OCI-LY1 (cell line): ENCODE measurements at regions not wholly inside any gene's neighbourhood (a gene's known extent, or its start where the extent isn't known, plus 50 kb on each side); places are given as distances from the start of the nearest gene placed in this dataset.

Experiments
- CTCF ChIP-seq: fragments of 200-600 bp; sonication (generic), shearing (Covaris generic); IDR thresholded peaks from 2 replicates; pipeline ENCODE4 v1.5.1; 2017; ENCODE audit warnings: mild to moderate bottlenecking, antibody characterized with exemption, low read length, moderate library complexity, mixed read lengths
- EZH2 ChIP-seq: fragments of 200-600 bp; sonication (generic), shearing (Covaris generic); IDR thresholded peaks from 2 replicates; pipeline ENCODE4 v1.8.0; 2017; ENCODE audit warnings: borderline replicate concordance, mixed run types, mild to moderate bottlenecking, antibody characterized with exemption, low read length, moderate library complexity, mixed read lengths

GRCh38 chr4:43356786-43357185 lies 464.3 kb downstream of the GRXCR1 start:
- TF ChIP-seq CTCF (no peak), EZH2 (no peak)
